Ishikawa (cell line): ENCODE measurements at regions not wholly inside any gene's neighbourhood (a gene's known extent, or its start where the extent isn't known, plus 50 kb on each side); places are given as distances from the start of the nearest gene placed in this dataset.

Experiments
- CEBPB ChIP-seq: IDR thresholded peaks from 2 replicates; pipeline ENCODE4 v1.6.1; 2012
- CREB1 ChIP-seq: IDR thresholded peaks from 2 replicates; pipeline ENCODE4 v1.6.1; 2012; ENCODE audit warnings: low read depth
- EGR1 ChIP-seq: IDR thresholded peaks from 2 replicates; pipeline ENCODE4 v1.6.1; 2012
- EP300 ChIP-seq: IDR thresholded peaks from 2 replicates; pipeline ENCODE4 v1.6.1; 2012; ENCODE audit warnings: borderline replicate concordance
- FOXM1 ChIP-seq: IDR thresholded peaks from 2 replicates; pipeline ENCODE4 v1.6.1; 2012; ENCODE audit warnings: low read depth, borderline replicate concordance
- NFIC ChIP-seq: IDR thresholded peaks from 2 replicates; pipeline ENCODE4 v1.6.1; 2012
- RAD21 ChIP-seq: IDR thresholded peaks from 2 replicates; pipeline ENCODE4 v1.6.1; 2012; ENCODE audit warnings: low read depth
- TAF1 ChIP-seq: IDR thresholded peaks from 2 replicates; pipeline ENCODE4 v1.6.1; 2012; ENCODE audit warnings: low read depth, mild to moderate bottlenecking
- TCF12 ChIP-seq: IDR thresholded peaks from 2 replicates; pipeline ENCODE4 v1.6.1; 2012; ENCODE audit warnings: low read depth
- TEAD4 ChIP-seq: IDR thresholded peaks from 2 replicates; pipeline ENCODE4 v1.6.1; 2012
- YY1 ChIP-seq: IDR thresholded peaks from 2 replicates; pipeline ENCODE4 v1.6.1; 2012; ENCODE audit warnings: low read depth
- ZBTB7A ChIP-seq: IDR thresholded peaks from 2 replicates; pipeline ENCODE4 v1.6.1; 2012; ENCODE audit warnings: low read depth
- TF ChIP-seq, protein P1 (sequence below): IDR thresholded peaks from 2 replicates; pipeline ENCODE4 v1.6.1; 2012
- TF ChIP-seq, protein P2 (sequence below): IDR thresholded peaks from 2 replicates; pipeline ENCODE4 v1.6.1; 2012
- TF ChIP-seq, protein P3 (sequence below): IDR thresholded peaks from 2 replicates; pipeline ENCODE4 v1.6.1; 2012; ENCODE audit warnings: low read depth, mild to moderate bottlenecking

DNA sequence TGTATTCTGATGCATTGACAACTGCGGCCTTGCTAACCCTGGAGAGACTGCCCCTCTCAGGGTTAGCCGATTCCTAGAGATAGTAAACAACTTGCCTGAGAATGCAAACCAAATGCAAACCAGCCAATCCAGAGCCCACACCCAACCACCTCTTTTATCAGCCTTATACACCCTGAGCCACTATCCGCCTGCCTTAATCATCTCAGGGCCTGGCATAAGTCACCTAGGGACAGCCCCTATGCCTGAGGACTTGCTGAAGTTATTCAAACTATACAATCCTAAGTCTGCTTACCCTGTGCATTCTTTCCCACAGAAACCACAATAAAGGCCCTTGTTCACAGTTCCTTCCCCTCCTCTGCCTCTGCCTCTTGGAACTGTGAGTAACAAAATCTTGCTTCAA, 177.2 kb downstream of the KCNA5 start:
- TF ChIP-seq ZBTB7A, result no peak
- no peak for TF ChIP-seq CEBPB
- TF ChIP-seq FOXM1, result no peak
- TF ChIP-seq, protein P1, sequence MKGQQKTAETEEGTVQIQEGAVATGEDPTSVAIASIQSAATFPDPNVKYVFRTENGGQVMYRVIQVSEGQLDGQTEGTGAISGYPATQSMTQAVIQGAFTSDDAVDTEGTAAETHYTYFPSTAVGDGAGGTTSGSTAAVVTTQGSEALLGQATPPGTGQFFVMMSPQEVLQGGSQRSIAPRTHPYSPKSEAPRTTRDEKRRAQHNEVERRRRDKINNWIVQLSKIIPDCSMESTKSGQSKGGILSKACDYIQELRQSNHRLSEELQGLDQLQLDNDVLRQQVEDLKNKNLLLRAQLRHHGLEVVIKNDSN, result no peak
- TF ChIP-seq YY1, result no peak
- TF ChIP-seq, protein P2, sequence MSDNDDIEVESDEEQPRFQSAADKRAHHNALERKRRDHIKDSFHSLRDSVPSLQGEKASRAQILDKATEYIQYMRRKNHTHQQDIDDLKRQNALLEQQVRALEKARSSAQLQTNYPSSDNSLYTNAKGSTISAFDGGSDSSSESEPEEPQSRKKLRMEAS, result no peak
- TF ChIP-seq, protein P3, sequence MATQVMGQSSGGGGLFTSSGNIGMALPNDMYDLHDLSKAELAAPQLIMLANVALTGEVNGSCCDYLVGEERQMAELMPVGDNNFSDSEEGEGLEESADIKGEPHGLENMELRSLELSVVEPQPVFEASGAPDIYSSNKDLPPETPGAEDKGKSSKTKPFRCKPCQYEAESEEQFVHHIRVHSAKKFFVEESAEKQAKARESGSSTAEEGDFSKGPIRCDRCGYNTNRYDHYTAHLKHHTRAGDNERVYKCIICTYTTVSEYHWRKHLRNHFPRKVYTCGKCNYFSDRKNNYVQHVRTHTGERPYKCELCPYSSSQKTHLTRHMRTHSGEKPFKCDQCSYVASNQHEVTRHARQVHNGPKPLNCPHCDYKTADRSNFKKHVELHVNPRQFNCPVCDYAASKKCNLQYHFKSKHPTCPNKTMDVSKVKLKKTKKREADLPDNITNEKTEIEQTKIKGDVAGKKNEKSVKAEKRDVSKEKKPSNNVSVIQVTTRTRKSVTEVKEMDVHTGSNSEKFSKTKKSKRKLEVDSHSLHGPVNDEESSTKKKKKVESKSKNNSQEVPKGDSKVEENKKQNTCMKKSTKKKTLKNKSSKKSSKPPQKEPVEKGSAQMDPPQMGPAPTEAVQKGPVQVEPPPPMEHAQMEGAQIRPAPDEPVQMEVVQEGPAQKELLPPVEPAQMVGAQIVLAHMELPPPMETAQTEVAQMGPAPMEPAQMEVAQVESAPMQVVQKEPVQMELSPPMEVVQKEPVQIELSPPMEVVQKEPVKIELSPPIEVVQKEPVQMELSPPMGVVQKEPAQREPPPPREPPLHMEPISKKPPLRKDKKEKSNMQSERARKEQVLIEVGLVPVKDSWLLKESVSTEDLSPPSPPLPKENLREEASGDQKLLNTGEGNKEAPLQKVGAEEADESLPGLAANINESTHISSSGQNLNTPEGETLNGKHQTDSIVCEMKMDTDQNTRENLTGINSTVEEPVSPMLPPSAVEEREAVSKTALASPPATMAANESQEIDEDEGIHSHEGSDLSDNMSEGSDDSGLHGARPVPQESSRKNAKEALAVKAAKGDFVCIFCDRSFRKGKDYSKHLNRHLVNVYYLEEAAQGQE, result no peak
- TF ChIP-seq CREB1, result no peak
- no peak for TF ChIP-seq NFIC
- TF ChIP-seq EP300, result no peak

DNA sequence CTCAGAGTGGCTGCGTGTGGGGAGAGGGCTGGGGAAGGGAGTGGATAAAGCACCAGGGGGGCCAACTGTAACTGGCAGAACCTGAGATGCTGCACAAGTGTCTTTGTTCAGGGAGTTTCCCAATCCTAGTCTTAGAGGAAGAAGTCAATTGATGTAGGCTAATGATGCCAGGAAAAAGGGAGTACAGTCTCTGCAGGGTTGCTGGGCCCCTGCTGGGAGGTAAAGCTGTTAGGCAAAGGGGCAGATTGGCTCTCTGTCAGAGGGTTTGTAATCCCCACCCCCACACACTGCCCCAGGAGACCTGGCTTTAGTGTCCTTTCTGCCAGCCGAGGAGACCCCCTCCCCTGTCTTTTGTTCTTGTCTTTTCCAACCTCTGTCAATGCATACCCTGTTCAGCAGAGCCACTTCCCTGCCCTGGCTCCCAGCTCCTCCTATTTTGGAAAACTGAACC, 178.4 kb downstream of the KCNA5 start:
- TF ChIP-seq CREB1 (no peak), NFIC (peak; percentile 46), CEBPB (peak; percentile 43)

DNA sequence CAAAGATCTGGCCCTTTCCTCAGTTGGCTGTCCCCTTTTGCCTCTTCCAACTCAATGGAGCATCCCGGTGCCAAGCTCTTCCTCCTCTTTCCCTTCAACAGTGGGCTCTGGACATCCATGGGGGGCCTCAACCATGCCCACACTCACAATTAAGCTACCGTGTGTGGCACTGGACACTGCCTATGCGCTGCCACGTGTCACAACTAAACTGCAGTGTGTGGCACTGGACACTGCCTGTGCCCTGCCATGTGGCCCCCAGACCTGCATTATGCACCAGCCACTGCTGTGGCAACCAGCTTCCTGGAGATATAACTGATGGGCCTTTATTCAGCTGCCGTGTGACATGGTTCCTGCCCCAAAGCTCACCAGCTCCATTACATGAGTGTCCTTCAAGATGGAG, 179.1 kb downstream of the KCNA5 start:
- TF ChIP-seq EGR1, result no peak
- TF ChIP-seq, protein P3, result no peak
- no peak for TF ChIP-seq YY1
- TF ChIP-seq EP300, result no peak
- TF ChIP-seq, protein P2, result no peak
- no peak for TF ChIP-seq TAF1
- TF ChIP-seq, protein P1, result no peak
- TF ChIP-seq TEAD4, result no peak

DNA sequence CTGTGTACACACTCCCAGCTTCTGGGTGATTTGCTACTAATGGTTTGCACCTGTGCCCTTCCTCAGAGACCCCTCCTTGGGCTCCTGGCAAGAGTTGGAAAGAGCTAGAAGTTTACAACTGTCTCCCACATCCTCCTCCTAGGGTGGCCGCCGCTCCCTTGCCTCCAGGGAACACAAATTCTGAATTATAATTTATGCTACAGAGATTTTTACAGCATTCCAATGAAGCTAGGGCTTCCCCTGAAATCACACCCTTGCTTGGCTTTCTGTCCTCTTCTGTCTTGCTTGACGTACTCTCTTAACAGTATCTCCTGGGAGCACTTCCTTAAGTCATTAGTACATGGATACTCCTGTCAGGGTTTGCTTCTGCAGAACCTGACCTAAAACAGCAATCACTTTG, 180.2 kb downstream of the KCNA5 start:
- TF ChIP-seq, protein P1, result no peak
- no peak for TF ChIP-seq YY1
- no peak for TF ChIP-seq CREB1
- no peak for TF ChIP-seq TEAD4
- TF ChIP-seq EP300, result no peak
- TF ChIP-seq ZBTB7A, result no peak
- TF ChIP-seq EGR1, result no peak
- TF ChIP-seq, protein P3, result no peak
- TF ChIP-seq TAF1, result no peak
- TF ChIP-seq, protein P2, result no peak
- TF ChIP-seq RAD21, result no peak
- TF ChIP-seq CEBPB, result no peak
- TF ChIP-seq TCF12, result no peak
- no peak for TF ChIP-seq FOXM1
- TF ChIP-seq NFIC, result no peak
